Testis (tissue), 2 donors: ENCODE measurements at regions not wholly inside any gene's neighbourhood (a gene's known extent, or its start where the extent isn't known, plus 50 kb on each side); places are given as distances from the start of the nearest gene placed in this dataset.
"Not testable (repeated sequence)": the region's sequence is repeated elsewhere in the genome, so short reads cannot be mapped to it uniquely, and the experiment has no call there.

Experiments used
- DNase-seq: peaks from one replicate; pipeline ENCODE4 v3.0.0-alpha.2; 2019
- H3K27ac ChIP-seq, 2 donors: fragments of 200-600 bp; sonication (generic); one replicate each; pipeline ENCODE4 v1.5.1; 2019
- H3K27me3 ChIP-seq: fragments of 200-600 bp; sonication (generic); one replicate; pipeline ENCODE4 v1.5.1; 2019
- H3K36me3 ChIP-seq: fragments of 200-600 bp; sonication (generic); one replicate; pipeline ENCODE4 v1.5.1; 2017; ENCODE audit warnings: low read depth; ENCODE audit errors: missing control alignments
- H3K4me1 ChIP-seq: fragments of 200-600 bp; sonication (generic); one replicate; pipeline ENCODE4 v1.5.1; 2019
- H3K4me3 ChIP-seq, 2 donors: fragments of 200-600 bp; sonication (generic); one replicate each; pipeline ENCODE4 v1.5.1; 2017 to 2019
- H3K9me3 ChIP-seq: fragments of 200-600 bp; sonication (generic); one replicate; pipeline ENCODE4 v1.5.1; 2017
- CTCF ChIP-seq, 3 experiments: fragments of 450-650 bp in 2 of 3; fragments of 200-600 bp in 1 of 3; sonication (generic) in 1 of 3; IDR thresholded peaks; one replicate each; pipeline ENCODE4 v1.5.1; 2016 to 2019; ENCODE audit warnings: antibody characterized with exemption in 3 of 3, mild to moderate bottlenecking in 2 of 3, moderate library complexity in 1 of 3
- POLR2A ChIP-seq: fragments of 450-650 bp; IDR thresholded peaks from one replicate; pipeline ENCODE4 v1.6.1; 2017; ENCODE audit warnings: antibody characterized with exemption, mild to moderate bottlenecking, moderate library complexity
- WGBS, 2 donors: methylation state at CpG; one replicate each; pipeline ENCODE4 v1.1.5; 2018; 5-methylcytosine and 5-hydroxymethylcytosine counted together
- intact Hi-C: fragments of 100-400 bp; cut with DNase I; formaldehyde crosslinking; loops from one replicate; pipeline ENCODE4 v1.15.1; 2023; ENCODE audit warnings: low total_unique reads

GRCh38 chr11:86144846-86145245 lies 76.0 kb upstream of the PICALM start:
- Histone ChIP-seq H3K4me1 (no peaks in the 10 kb centered on the region), H3K27ac (no peak overlapping the region), H3K36me3 (no peaks in the 10 kb centered on the region), H3K9me3 (no peaks in the 10 kb centered on the region), H3K4me3 (no peak overlapping the region), H3K27me3 (no peaks in the 10 kb centered on the region)
- DNase-seq: no peak
- intact Hi-C loops: no loop called here
- TF ChIP-seq POLR2A (no peak), CTCF (IDR thresholded peaks at IDR 0.05) (no peak)
- WGBS, 2 donors: 88 to 90% methylated on average over 3 of the region's 3 CpGs

- H3K9me3 ChIP-seq, intact Hi-C loops, H3K27me3 ChIP-seq, H3K4me1 ChIP-seq, DNase-seq, H3K36me3 ChIP-seq, H3K27ac ChIP-seq, H3K4me3 ChIP-seq: not testable (repeated sequence)
- 93 to 97% methylated on average over 9 of the region's 9 CpGs for WGBS, 2 donors
Measured at GRCh38 chr11:86144087-86144486, 75.2 kb upstream of the PICALM start.

GRCh38 chr11:86143087-86144030 lies 74.5 kb upstream of the PICALM start:
- intact Hi-C loops: no loop called here
- Histone ChIP-seq H3K9me3 (no peaks in the 10 kb centered on the region), H3K4me1 (no peaks in the 10 kb centered on the region), H3K27ac (no peak overlapping the region), H3K4me3 (no peak overlapping the region), H3K36me3 (no peaks in the 10 kb centered on the region), H3K27me3 (no peaks in the 10 kb centered on the region)
- no peak for DNase-seq
- 91 to 94% methylated on average over 7 of the region's 7 CpGs for WGBS, 2 donors
- no peak for TF ChIP-seq CTCF (IDR thresholded peaks at IDR 0.05)
- no peak for TF ChIP-seq POLR2A

- no peaks in the 10 kb centered on the region for H3K9me3 ChIP-seq
- intact Hi-C loops: no loop called here
- no peak overlapping the region for H3K4me3 ChIP-seq
- 88 to 100% methylated on average over 1 of the region's 1 CpG for WGBS, 2 donors
- H3K4me1 ChIP-seq: no peaks in the 10 kb centered on the region
- no peak for DNase-seq
- H3K36me3 ChIP-seq: no peaks in the 10 kb centered on the region
- H3K27me3 ChIP-seq: no peaks in the 10 kb centered on the region
- TF ChIP-seq POLR2A (no peak), CTCF (IDR thresholded peaks at IDR 0.05) (no peak)
- no peak overlapping the region for H3K27ac ChIP-seq
Measured at GRCh38 chr11:86142170-86142569, 73.3 kb upstream of the PICALM start.

- no peak overlapping the region for H3K27ac ChIP-seq
Measured at GRCh38 chr11:86141727-86142126, 72.8 kb upstream of the PICALM start.

More at GRCh38 chr11:86141727-86142126, 72.8 kb upstream of the PICALM start:
- H3K36me3 ChIP-seq: no peaks in the 10 kb centered on the region
- H3K9me3 ChIP-seq: no peaks in the 10 kb centered on the region
- H3K4me3 ChIP-seq: no peak overlapping the region
- intact Hi-C loops: no loop called here
- peaks cover 1% of the 10 kb centered on the region for H3K4me1 ChIP-seq
- no peak for DNase-seq
- no peaks in the 10 kb centered on the region for H3K27me3 ChIP-seq
- no peak for TF ChIP-seq POLR2A
- no peak for TF ChIP-seq CTCF (IDR thresholded peaks at IDR 0.05)
- 92 to 96% methylated on average over 1 of the region's 1 CpG for WGBS, 2 donors
